H1 (cell line): ENCODE measurements at regions not wholly inside any gene's neighbourhood (a gene's known extent, or its start where the extent isn't known, plus 50 kb on each side); places are given as distances from the start of the nearest gene placed in this dataset.

ENCODE experiments used
- CTCF ChIA-PET: fragments of 300-600 bp; sonication (Branson Sonifier 250); formaldehyde crosslinking; loops from one replicate; lab custom pipeline; 2021; ENCODE audit not compliant: partially characterized antibody; lab: Charles Lee
- POLR2A ChIA-PET: fragments of 300-600 bp; sonication (Branson Sonifier 250); formaldehyde crosslinking; loops from one replicate; lab custom pipeline; 2021; ENCODE audit warnings: inconsistent platforms; ENCODE audit not compliant: partially characterized antibody; lab: Charles Lee
- DNase-seq, 2 experiments: peaks; one replicate each; pipeline versions ENCODE4 v3.0.0 to v3.0.0-alpha.2; 2010 to 2022; ENCODE audit warnings: low spot score in 2 of 2, low read depth in 1 of 2, mixed read lengths in 1 of 2
- FAIRE-seq: peaks from 2 replicates; lab custom pipeline; 2011; peaks lifted over from hg19 to GRCh38; lab: Jason Lieb, UNC
- H2AFZ ChIP-seq: 2 replicates; pipeline ENCODE4 v1.8.1; 2012; ENCODE audit warnings: low read length, inconsistent platforms
- H2AK5ac ChIP-seq: 2 replicates; pipeline ENCODE4 v1.6.1; 2013; ENCODE audit warnings: low read depth, low read length
- H2BK120ac ChIP-seq: replicated peaks from 2 replicates; pipeline ENCODE3; 2013; ENCODE audit warnings: low read depth, low read length, inconsistent platforms
- H2BK12ac ChIP-seq: 2 replicates; pipeline ENCODE4 v1.6.1; 2013; ENCODE audit warnings: low read depth, low read length
- H2BK15ac ChIP-seq: 2 replicates; pipeline ENCODE4 v1.6.1; 2013; ENCODE audit warnings: low read length
- H2BK20ac ChIP-seq: 2 replicates; pipeline ENCODE4 v1.6.1; 2013; ENCODE audit warnings: low read length
- H2BK5ac ChIP-seq: 2 replicates; pipeline ENCODE4 v1.6.1; 2013; ENCODE audit warnings: low read depth, low read length
- H3K14ac ChIP-seq: 2 replicates; pipeline ENCODE4 v1.6.1; 2013; ENCODE audit warnings: inconsistent platforms; ENCODE audit not compliant: insufficient read length
- H3K18ac ChIP-seq: 2 replicates; pipeline ENCODE4 v1.6.1; 2013; ENCODE audit warnings: low read length; ENCODE audit errors: extremely low read depth
- H3K23ac ChIP-seq: 2 replicates; pipeline ENCODE4 v1.6.1; 2013; ENCODE audit warnings: inconsistent platforms; ENCODE audit not compliant: insufficient read length
- H3K23me2 ChIP-seq: 2 replicates; pipeline ENCODE4 v1.6.1; 2013; ENCODE audit warnings: low read depth, low read length
- H3K27ac ChIP-seq: 2 replicates; pipeline ENCODE4 v1.6.1; 2011; ENCODE audit warnings: low read depth, low read length, inconsistent platforms
- H3K27me3 ChIP-seq, 4 experiments: replicated peaks in 1 of 4; 1 replicate in 1 of 4; 2 replicates in 3 of 4; pipeline versions ENCODE4 v1.6.1 to v1.8.1; 2011 to 2013; ENCODE audit warnings: low read length in 3 of 4, mild to moderate bottlenecking in 3 of 4, inconsistent platforms in 2 of 4, mixed read lengths in 2 of 4, moderate library complexity in 1 of 4; ENCODE audit not compliant: control insufficient read depth in 3 of 4, insufficient read depth in 3 of 4; ENCODE audit errors: extremely low read depth in 1 of 4
- H3K36me3 ChIP-seq, 4 experiments: 2 replicates each; pipeline versions ENCODE4 v1.6.1 to v1.8.1; 2011 to 2013; ENCODE audit warnings: mild to moderate bottlenecking in 4 of 4, low read length in 3 of 4, moderate library complexity in 2 of 4, control low read depth in 1 of 4, inconsistent platforms in 1 of 4; ENCODE audit not compliant: insufficient read depth in 4 of 4, control insufficient read depth in 2 of 4
- H3K4ac ChIP-seq: replicated peaks from 2 replicates; pipeline ENCODE3; 2013; ENCODE audit warnings: low read length, low read depth, mixed read lengths, inconsistent platforms; ENCODE audit not compliant: insufficient read length
- H3K4me1 ChIP-seq, 4 experiments: replicated peaks in 1 of 4; 1 replicate in 1 of 4; 2 replicates in 3 of 4; pipeline versions ENCODE4 v1.6.1 to v1.8.1; 2011 to 2013; ENCODE audit warnings: low read length in 3 of 4, inconsistent platforms in 2 of 4, mixed read lengths in 1 of 4; ENCODE audit not compliant: insufficient read depth in 4 of 4, control insufficient read depth in 3 of 4
- H3K4me2 ChIP-seq, 2 experiments: 2 replicates each; pipeline versions ENCODE4 v1.6.1 to v1.8.1; 2011 to 2013; ENCODE audit warnings: low read depth in 2 of 2, low read length in 2 of 2, control low read depth in 1 of 2, inconsistent platforms in 1 of 2, mild to moderate bottlenecking in 1 of 2; ENCODE audit not compliant: insufficient read depth in 1 of 2
- H3K4me3 ChIP-seq, 4 experiments: fragments of 200-600, 300-600 bp in 1 of 4; sonication (generic), shearing (Covaris generic), sonication (Bioruptor Twin) in 1 of 4; 2 replicates each; pipeline versions ENCODE4 v1.5.1 to v1.8.1; 2011 to 2016; ENCODE audit warnings: low read length in 4 of 4, low read depth in 3 of 4, control low read depth in 2 of 4, inconsistent platforms in 2 of 4, mild to moderate bottlenecking in 2 of 4, mixed read lengths in 1 of 4, moderate library complexity in 1 of 4; ENCODE audit not compliant: insufficient read depth in 2 of 4; ENCODE audit errors: extremely low read depth in 1 of 4
- H3K56ac ChIP-seq: replicated peaks from 2 replicates; pipeline ENCODE3; 2013; ENCODE audit warnings: low read depth, mild to moderate bottlenecking, mixed read lengths, low read length, inconsistent platforms; ENCODE audit not compliant: insufficient read length
- H3K79me1 ChIP-seq: 2 replicates; pipeline ENCODE4 v1.6.1; 2013; ENCODE audit warnings: low read depth, low read length, control low read depth
- H3K79me2 ChIP-seq, 2 experiments: 2 replicates each; pipeline versions ENCODE4 v1.6.1 to v1.8.1; 2012 to 2013; ENCODE audit warnings: low read length in 2 of 2, mild to moderate bottlenecking in 2 of 2, inconsistent platforms in 1 of 2; ENCODE audit not compliant: insufficient read depth in 2 of 2, control insufficient read depth in 1 of 2
- H3K9ac ChIP-seq, 4 experiments: replicated peaks in 1 of 4; 1 replicate in 1 of 4; 2 replicates in 3 of 4; pipeline versions ENCODE4 v1.6.1 to v1.8.1; 2011 to 2013; ENCODE audit warnings: low read depth in 3 of 4, low read length in 3 of 4, control low read depth in 2 of 4, mild to moderate bottlenecking in 2 of 4, moderate library complexity in 2 of 4, inconsistent platforms in 1 of 4; ENCODE audit errors: extremely low read depth in 1 of 4
- H3K9me3 ChIP-seq, 2 experiments: 2 replicates each; pipeline versions ENCODE4 v1.6.1 to v1.8.1; 2012 to 2013; ENCODE audit warnings: mild to moderate bottlenecking in 2 of 2, moderate library complexity in 2 of 2, control low read depth in 1 of 2, inconsistent platforms in 1 of 2, low read depth in 1 of 2, low read length in 1 of 2, mixed read lengths in 1 of 2; ENCODE audit not compliant: insufficient read depth in 2 of 2
- H4K20me1 ChIP-seq, 2 experiments: replicated peaks in 1 of 2; 2 replicates each; pipeline versions ENCODE3 to v1.8.1; 2011 to 2013; ENCODE audit warnings: inconsistent platforms in 2 of 2, low read length in 2 of 2, mild to moderate bottlenecking in 1 of 2; ENCODE audit not compliant: insufficient read depth in 2 of 2, control insufficient read depth in 1 of 2
- H4K5ac ChIP-seq: 2 replicates; pipeline ENCODE4 v1.6.1; 2013; ENCODE audit warnings: low read length, low read depth, mixed read lengths, inconsistent platforms; ENCODE audit not compliant: insufficient read length
- H4K8ac ChIP-seq: 2 replicates; pipeline ENCODE4 v1.8.0; 2013; ENCODE audit warnings: mild to moderate bottlenecking, moderate library complexity, low read length, inconsistent platforms; ENCODE audit not compliant: insufficient read depth; ENCODE audit errors: extremely low read depth
- H4K91ac ChIP-seq: replicated peaks from 2 replicates; pipeline ENCODE3; 2013; ENCODE audit warnings: low read length, mixed read lengths, inconsistent platforms; ENCODE audit not compliant: insufficient read length
- CEBPB ChIP-seq: IDR thresholded peaks from 2 replicates; pipeline ENCODE4 v1.6.1; 2012; ENCODE audit warnings: low read depth, low read length
- EGR1 ChIP-seq: IDR thresholded peaks from 2 replicates; pipeline ENCODE4 v1.6.1; 2011; ENCODE audit warnings: low read depth, low read length, borderline replicate concordance
- MAX ChIP-seq: IDR thresholded peaks from 2 replicates; pipeline ENCODE4 v1.6.1; 2012; ENCODE audit warnings: inconsistent platforms
- NANOG ChIP-seq: IDR thresholded peaks from 2 replicates; pipeline ENCODE4 v1.6.1; 2011; ENCODE audit warnings: low read length, low read depth, mild to moderate bottlenecking, inconsistent platforms; ENCODE audit not compliant: insufficient read depth, poor library complexity, severe bottlenecking
- SAP30 ChIP-seq: fragments of 300-600 bp; sonication (generic); IDR thresholded peaks from 2 replicates; pipeline ENCODE4 v1.7.1; 2012; ENCODE audit warnings: low read length, moderate library complexity, mild to moderate bottlenecking, inconsistent platforms; ENCODE audit not compliant: insufficient read depth, insufficient replicate concordance
- SIN3A ChIP-seq, 2 experiments: IDR thresholded peaks in 1 of 2; conservative IDR thresholded peaks in 1 of 2; 2 replicates each; pipeline ENCODE4 v1.6.1; 2011 to 2012; ENCODE audit warnings: low read length in 2 of 2, improper control_type of control experiment in 1 of 2, low read depth in 1 of 2, mild to moderate bottlenecking in 1 of 2
- SIX5 ChIP-seq: IDR thresholded peaks from 2 replicates; pipeline ENCODE4 v1.6.1; 2011; ENCODE audit warnings: mild to moderate bottlenecking, low read depth, low read length
- SP4 ChIP-seq: IDR thresholded peaks from 2 replicates; pipeline ENCODE4 v1.6.1; 2012; ENCODE audit warnings: low read length, inconsistent platforms
- TAF7 ChIP-seq: optimal IDR thresholded peaks from 2 replicates; pipeline ENCODE3; 2011; ENCODE audit warnings: low read depth, mild to moderate bottlenecking, inconsistent platforms, low read length, moderate library complexity, borderline replicate concordance
- TEAD4 ChIP-seq: IDR thresholded peaks from 2 replicates; pipeline ENCODE4 v1.6.1; 2012; ENCODE audit warnings: low read depth, low read length, inconsistent platforms, mixed read lengths
- YY1 ChIP-seq: IDR thresholded peaks from 2 replicates; pipeline ENCODE4 v1.6.1; 2011; ENCODE audit warnings: low read depth, mild to moderate bottlenecking, low read length
- WGBS, 2 experiments: shearing (Covaris generic) in 1 of 2; methylation state at CpG; one replicate each; pipeline versions ENCODE4 v1.1.6 to v1.1.7; 2013 to 2015; ENCODE audit warnings: low lambda C conversion rate in 2 of 2, mixed read lengths in 2 of 2, inconsistent platforms in 1 of 2, low coverage in 1 of 2, missing lambda C conversion rate in 1 of 2; ENCODE audit not compliant: insufficient replicate concordance in 2 of 2, insufficient coverage in 1 of 2, insufficient read length in 1 of 2; ENCODE audit errors: extremely low coverage in 1 of 2, missing lambda C conversion rate in 1 of 2; 5-methylcytosine and 5-hydroxymethylcytosine counted together
- TF ChIP-seq, protein P1 (sequence below): IDR thresholded peaks from 2 replicates; pipeline ENCODE4 v1.6.1; 2011; ENCODE audit warnings: low read depth, mild to moderate bottlenecking, low read length; ENCODE audit not compliant: insufficient read depth

DNA sequence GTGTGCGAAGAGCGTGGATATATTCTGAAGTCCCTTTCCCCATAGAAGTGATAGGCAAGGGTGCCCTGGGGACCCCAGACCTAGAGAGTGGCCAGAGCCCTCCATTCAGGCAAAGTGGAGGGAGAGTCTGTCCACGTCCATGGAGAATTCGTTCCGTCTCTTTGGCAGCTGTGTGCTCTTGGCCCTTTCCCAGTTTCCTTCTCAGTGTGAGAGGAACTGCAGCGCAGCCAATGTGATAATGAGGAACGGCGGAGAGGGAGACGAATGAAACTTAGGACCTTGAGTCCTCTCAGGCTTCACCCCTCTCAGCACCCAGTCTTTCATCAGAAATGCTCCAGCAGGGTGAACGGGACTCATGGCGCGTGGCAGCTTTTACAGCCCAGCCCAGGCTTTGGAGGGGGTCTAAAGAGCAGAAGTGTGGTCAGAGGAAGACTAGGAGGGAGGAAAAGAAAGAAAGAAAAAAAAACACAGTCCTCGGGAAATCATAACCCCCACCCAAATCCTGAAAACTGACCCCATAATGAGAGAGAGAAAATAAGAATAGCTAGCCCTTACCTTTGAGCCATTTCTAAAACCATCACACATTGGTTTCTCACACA is 95.0 kb upstream of the RIOK3 start:
- H3K36me3 ChIP-seq = no peaks in the 10 kb centered on the region; a peak in 1 of 8 replicates
- FAIRE-seq (no peak), DNase-seq (no peak)
- H3K79me1 ChIP-seq = no peaks in the 10 kb centered on the region
- no peak overlapping the region for H3K56ac ChIP-seq
- no peak overlapping the region for H3K4me3 ChIP-seq
- H3K27ac ChIP-seq = no peak overlapping the region
- no peaks in the 10 kb centered on the region for H3K23me2 ChIP-seq
- H3K23ac ChIP-seq = no peak overlapping the region
- no peak overlapping the region for H3K9ac ChIP-seq
- WGBS, 2 experiments = 87% methylated on average over 13 of the region's 13 CpGs; no CpG with 5 or more reads in 1 of the 2 experiments
- H2AFZ ChIP-seq = no peak overlapping the region
- no peak overlapping the region; the same call in 1 of the 2 replicates for H2BK12ac ChIP-seq
- H3K79me2 ChIP-seq = no peaks in the 10 kb centered on the region
- no peak overlapping the region for H3K4me2 ChIP-seq
- ChIA-PET CTCF (interaction anchor here (0.6 to 3.8 kb wide), 7 partner anchors 8 to 329 kb away, joined by 3 to 17 read pairs (median 3); no protein-coding TSS in a partner anchor), POLR2A (interaction anchor here (0.9 kb wide), 1 partner anchor 64 kb away, joined by 3 read pairs; no protein-coding TSS in a partner anchor)
- H3K4ac ChIP-seq = no peak overlapping the region
- H3K14ac ChIP-seq = no peak overlapping the region
- no peak overlapping the region for H3K18ac ChIP-seq
- no peak overlapping the region; the same call in 1 of the 2 replicates for H2AK5ac ChIP-seq
- peak overlapping the region; percentile 93; the same call in 1 of the 2 replicates for H2BK15ac ChIP-seq
- H4K8ac ChIP-seq = no peak overlapping the region
- no peak overlapping the region for H4K5ac ChIP-seq
- H3K9me3 ChIP-seq = peaks cover 0 to 7% of the 10 kb centered on the region in 2 experiments; a peak in 2 of 4 replicates
- no peaks in the 10 kb centered on the region for H3K27me3 ChIP-seq
- peak overlapping the region; percentile 63 for H2BK5ac ChIP-seq
- no peak overlapping the region for H2BK120ac ChIP-seq
- H3K4me1 ChIP-seq = no peaks in the 10 kb centered on the region
- H4K20me1 ChIP-seq = no peaks in the 10 kb centered on the region
- no peak overlapping the region for H4K91ac ChIP-seq
- H2BK20ac ChIP-seq = no peak overlapping the region
- TF ChIP-seq, protein P1, sequence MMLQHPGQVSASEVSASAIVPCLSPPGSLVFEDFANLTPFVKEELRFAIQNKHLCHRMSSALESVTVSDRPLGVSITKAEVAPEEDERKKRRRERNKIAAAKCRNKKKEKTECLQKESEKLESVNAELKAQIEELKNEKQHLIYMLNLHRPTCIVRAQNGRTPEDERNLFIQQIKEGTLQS = no peak
- TF ChIP-seq CEBPB (no peak), TAF7 (no peak), SIN3A (conservative IDR thresholded peaks at IDR 0.05 in 1 of 2, IDR thresholded peaks at IDR 0.05 in 1 of 2; ENCODE audit: low read depth in 1 of 2, low read length in 2 of 2) (no peak), SP4 (no peak), SAP30 (no peak), EGR1 (no peak), YY1 (no peak), NANOG (no peak), TEAD4 (no peak), MAX (no peak), SIX5 (no peak)
